K562 (cell line): ENCODE measurements at regions not wholly inside any gene's neighbourhood (a gene's known extent, or its start where the extent isn't known, plus 50 kb on each side); places are given as distances from the start of the nearest gene placed in this dataset.
"Not testable (repeated sequence)": the region's sequence is repeated elsewhere in the genome, so short reads cannot be mapped to it uniquely, and the experiment has no call there.

Experiments used
- ATF4 ChIP-seq: fragments of 450-650 bp; formaldehyde crosslinking; IDR thresholded peaks from 2 replicates; pipeline ENCODE4 v1.4.0; 2022; ENCODE audit warnings: mild to moderate bottlenecking, moderate library complexity
- PTTG1 ChIP-seq: fragments of 450-650 bp; IDR thresholded peaks from 2 replicates; pipeline ENCODE4 v1.6.1; 2016; ENCODE audit warnings: low read depth, mild to moderate bottlenecking, missing genetic modification characterization, missing compliant biosample characterization
- RAD21 ChIP-seq, 2 experiments: fragments of 250-450 bp in 1 of 2; fragments of 450-650 bp in 1 of 2; sonication (Bioruptor Pico) in 1 of 2; formaldehyde crosslinking in 1 of 2; IDR thresholded peaks in 1 of 2; conservative IDR thresholded peaks in 1 of 2; 2 replicates each; pipeline versions ENCODE4 v1.4.0 to v1.8.0; 2020 to 2022; ENCODE audit warnings: mild to moderate bottlenecking in 2 of 2, moderate library complexity in 1 of 2
- SMAD1 ChIP-seq: fragments of 150-350 bp; IDR thresholded peaks from 2 replicates; pipeline ENCODE4 v1.6.1; 2014; ENCODE audit warnings: low read length, low read depth; ENCODE audit not compliant: partially characterized antibody
- TAF9B ChIP-seq: fragments of 450-650 bp; IDR thresholded peaks from 2 replicates; pipeline ENCODE4 v1.6.1; 2018; ENCODE audit warnings: mild to moderate bottlenecking; ENCODE audit not compliant: partially characterized antibody
- TF ChIP-seq, protein P1 (sequence below), 3 experiments: IDR thresholded peaks in 2 of 3; conservative IDR thresholded peaks in 1 of 3; 2 replicates each; pipeline ENCODE4 v1.5.1; 2011 to 2012; ENCODE audit warnings: low read length in 3 of 3, mild to moderate bottlenecking in 3 of 3, control low read depth in 2 of 3, improper control_type of control experiment in 1 of 3, inconsistent platforms in 1 of 3, low read depth in 1 of 3, mixed read lengths in 1 of 3, moderate library complexity in 1 of 3; ENCODE audit not compliant: insufficient read depth in 2 of 3

DNA sequence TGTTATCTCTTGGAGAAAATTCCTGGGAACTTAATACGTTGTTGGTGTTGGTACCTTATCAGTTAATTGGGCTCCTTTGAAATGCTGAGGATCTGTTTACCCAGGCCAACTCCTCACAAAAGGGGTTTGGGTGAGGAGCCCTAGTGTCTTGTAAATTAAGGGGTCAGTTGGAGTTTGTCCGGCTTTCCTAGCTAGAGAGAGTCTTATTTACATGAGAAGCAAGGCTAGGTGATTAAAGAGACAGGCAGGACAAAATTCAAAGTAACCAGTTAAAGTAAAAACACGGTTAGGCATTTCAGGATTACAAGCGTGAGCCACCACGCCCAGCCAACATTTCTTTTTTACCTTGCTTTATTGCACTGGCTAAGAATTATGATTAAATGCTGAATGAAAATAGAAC, 1178.9 kb upstream of the CRIM1 start:
- not testable (repeated sequence) for TF ChIP-seq ATF4 (CRISPR knock-in tag); TAF9B; SMAD1; PTTG1 (tag); RAD21 (CRISPR knock-in tag; conservative IDR thresholded peaks at IDR 0.05 in 1 of 2, IDR thresholded peaks at IDR 0.05 in 1 of 2)
- TF ChIP-seq, protein P1, sequence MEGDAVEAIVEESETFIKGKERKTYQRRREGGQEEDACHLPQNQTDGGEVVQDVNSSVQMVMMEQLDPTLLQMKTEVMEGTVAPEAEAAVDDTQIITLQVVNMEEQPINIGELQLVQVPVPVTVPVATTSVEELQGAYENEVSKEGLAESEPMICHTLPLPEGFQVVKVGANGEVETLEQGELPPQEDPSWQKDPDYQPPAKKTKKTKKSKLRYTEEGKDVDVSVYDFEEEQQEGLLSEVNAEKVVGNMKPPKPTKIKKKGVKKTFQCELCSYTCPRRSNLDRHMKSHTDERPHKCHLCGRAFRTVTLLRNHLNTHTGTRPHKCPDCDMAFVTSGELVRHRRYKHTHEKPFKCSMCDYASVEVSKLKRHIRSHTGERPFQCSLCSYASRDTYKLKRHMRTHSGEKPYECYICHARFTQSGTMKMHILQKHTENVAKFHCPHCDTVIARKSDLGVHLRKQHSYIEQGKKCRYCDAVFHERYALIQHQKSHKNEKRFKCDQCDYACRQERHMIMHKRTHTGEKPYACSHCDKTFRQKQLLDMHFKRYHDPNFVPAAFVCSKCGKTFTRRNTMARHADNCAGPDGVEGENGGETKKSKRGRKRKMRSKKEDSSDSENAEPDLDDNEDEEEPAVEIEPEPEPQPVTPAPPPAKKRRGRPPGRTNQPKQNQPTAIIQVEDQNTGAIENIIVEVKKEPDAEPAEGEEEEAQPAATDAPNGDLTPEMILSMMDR (IDR thresholded peaks at IDR 0.05 in 2 of 3, conservative IDR thresholded peaks at IDR 0.05 in 1 of 3; ENCODE audit: insufficient read depth in 2 of 3, low read depth in 1 of 3, low read length in 3 of 3): not testable (repeated sequence)
